GM13976 (cell line): ENCODE measurements at regions not wholly inside any gene's neighbourhood (a gene's known extent, or its start where the extent isn't known, plus 50 kb on each side); places are given as distances from the start of the nearest gene placed in this dataset.
A peak's percentile ranks its signal among the peaks of the same experiment; 100 is the strongest.

Experiments
- DNase-seq: peaks from one replicate; pipeline ENCODE4 v3.0.0; 2012; ENCODE audit warnings: low spot score
- in situ Hi-C: fragments of 300-500 bp; cut with MboI; formaldehyde crosslinking; loops from one replicate; pipeline ENCODE4 v1.12.0; 2022; ENCODE audit warnings: low sequenced_read_pairs, mixed read lengths, inconsistent platforms; ENCODE audit not compliant: unreplicated experiment
- TF ChIP-seq, protein P1 (sequence below): IDR thresholded peaks from 2 replicates; pipeline ENCODE4 v1.5.1; 2012; ENCODE audit warnings: borderline replicate concordance, mild to moderate bottlenecking; ENCODE audit not compliant: insufficient read depth; ENCODE audit errors: extremely low read depth, missing control alignments, control extremely low read depth

DNA sequence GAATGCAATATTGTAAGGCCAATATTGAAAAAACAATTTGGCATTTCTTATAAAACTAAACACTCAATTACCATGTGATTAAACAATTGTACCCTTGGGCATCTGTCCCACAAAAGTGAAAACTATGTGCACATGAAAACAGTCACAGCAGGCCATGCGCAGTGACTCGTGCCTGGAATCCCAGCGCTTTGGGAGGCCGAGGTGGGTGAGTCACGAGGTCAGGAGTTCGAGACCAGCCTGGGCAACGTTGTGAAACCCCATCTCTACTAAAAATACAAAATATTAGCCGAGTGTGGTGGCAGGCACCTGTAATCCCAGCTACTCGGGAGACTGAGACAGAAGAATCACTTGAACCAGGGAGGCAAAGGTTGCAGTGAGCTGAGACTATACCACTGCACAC, 343.7 kb downstream of the DMRTA1 start:
- no peak for DNase-seq
- in situ Hi-C loops: no loop called here
- TF ChIP-seq, protein P1, sequence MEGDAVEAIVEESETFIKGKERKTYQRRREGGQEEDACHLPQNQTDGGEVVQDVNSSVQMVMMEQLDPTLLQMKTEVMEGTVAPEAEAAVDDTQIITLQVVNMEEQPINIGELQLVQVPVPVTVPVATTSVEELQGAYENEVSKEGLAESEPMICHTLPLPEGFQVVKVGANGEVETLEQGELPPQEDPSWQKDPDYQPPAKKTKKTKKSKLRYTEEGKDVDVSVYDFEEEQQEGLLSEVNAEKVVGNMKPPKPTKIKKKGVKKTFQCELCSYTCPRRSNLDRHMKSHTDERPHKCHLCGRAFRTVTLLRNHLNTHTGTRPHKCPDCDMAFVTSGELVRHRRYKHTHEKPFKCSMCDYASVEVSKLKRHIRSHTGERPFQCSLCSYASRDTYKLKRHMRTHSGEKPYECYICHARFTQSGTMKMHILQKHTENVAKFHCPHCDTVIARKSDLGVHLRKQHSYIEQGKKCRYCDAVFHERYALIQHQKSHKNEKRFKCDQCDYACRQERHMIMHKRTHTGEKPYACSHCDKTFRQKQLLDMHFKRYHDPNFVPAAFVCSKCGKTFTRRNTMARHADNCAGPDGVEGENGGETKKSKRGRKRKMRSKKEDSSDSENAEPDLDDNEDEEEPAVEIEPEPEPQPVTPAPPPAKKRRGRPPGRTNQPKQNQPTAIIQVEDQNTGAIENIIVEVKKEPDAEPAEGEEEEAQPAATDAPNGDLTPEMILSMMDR: no peak

DNA sequence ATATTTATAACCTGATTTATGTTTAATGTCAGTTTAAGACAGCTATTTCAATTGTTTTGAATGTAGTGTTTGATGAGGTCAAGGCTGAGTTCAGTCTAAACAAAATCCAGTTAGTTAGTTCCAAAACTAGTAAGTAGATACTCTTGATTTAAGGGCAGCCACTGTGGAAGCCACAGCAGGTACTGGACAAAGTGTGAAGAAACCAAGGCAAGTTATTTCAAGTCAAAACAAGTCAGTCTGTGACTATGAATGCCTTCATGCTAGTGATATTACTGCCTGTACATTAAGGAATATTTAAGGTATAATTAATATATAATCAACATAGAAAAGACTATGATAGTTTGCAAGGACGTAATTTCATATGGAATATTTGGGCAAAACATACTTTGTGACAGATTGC, 362.3 kb downstream of the DMRTA1 start:
- TF ChIP-seq, protein P1: no peak
- DNase-seq: no peak

DNA sequence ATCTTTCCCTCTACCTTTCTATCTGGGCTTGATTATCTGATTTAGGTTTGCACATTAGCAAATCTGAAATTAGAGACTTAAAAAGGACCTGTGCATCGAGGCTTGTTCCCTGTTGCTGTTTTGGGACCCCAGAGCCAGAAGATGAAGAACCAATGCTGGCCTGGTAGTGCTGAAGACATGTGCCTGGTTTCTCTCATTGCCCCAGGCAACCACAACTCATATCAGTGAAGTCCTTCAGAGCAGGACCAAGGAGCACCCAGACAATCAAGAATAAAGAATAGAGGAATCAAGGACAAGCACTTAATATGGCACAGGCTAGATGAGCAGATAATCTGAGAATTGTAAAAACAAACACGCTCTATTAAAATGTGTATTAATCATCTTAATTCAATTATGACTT, 362.7 kb downstream of the DMRTA1 start:
- TF ChIP-seq, protein P1: no peak
- in situ Hi-C loops: no loop called here
- DNase-seq: no peak

More for the DNA sequence above, 362.3 kb downstream of the DMRTA1 start:
- in situ Hi-C loops: no loop called here

DNA sequence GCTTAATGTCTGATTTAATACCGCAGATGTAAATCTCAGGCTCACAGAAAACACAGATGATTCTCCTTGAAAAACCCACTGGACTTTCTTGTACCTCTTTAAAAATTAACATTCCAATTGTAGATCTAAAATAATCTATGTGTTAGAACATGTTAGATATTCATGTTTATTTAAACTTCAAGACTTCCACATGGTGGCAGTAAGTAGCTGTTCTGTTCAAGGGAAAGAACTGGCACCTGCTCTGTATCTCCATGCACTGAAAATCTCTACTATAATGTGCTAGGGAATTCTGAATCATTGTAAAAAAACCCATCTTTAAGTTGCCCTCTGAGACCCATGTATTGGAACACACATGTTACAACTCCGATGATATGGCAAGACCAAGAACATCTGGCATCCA, 366.9 kb downstream of the DMRTA1 start:
- in situ Hi-C loops: no loop called here
- TF ChIP-seq, protein P1: no peak
- DNase-seq: peak; percentile 10

DNA sequence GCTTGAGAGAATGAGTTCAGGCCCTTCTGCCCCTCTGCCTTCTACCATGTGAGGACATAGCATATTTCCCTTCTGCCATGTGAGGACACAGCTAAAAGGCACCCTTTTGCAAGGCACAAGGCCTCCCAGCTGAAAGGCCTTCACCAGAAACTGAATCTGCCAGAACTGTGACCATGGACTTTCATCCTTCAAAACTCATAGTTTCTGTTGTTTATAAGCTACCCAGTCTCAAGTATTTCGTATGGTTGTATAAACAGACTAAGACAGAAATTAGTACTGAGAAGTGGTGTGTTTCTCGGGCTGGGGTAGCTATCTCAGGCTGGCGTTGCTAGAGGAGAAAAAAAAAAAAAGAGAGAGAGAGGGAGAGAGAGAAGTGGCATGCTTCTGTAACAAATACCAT, 368.6 kb downstream of the DMRTA1 start:
- no peak for DNase-seq
- TF ChIP-seq, protein P1: no peak
- in situ Hi-C loops: no loop called here

DNA sequence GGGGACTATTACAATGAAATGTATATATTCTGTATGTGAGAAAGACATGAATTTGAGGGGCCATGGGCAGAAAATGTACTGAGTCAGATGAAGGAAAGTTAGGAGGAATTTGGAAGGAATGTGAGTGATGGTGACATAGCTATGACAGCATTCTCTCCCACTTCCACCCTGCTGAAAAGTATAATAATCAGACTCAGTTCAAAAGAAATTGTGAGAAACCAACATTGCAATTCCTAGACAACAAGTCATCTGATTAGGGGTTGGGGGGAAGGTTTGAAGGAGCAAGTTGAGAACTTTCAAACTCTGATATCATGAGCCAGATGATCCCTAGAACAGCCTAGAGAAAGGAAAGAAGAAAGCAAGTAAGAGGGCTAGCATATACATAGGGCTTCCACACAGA, 370.6 kb downstream of the DMRTA1 start:
- in situ Hi-C loops: no loop called here
- no peak for DNase-seq
- TF ChIP-seq, protein P1: no peak

DNA sequence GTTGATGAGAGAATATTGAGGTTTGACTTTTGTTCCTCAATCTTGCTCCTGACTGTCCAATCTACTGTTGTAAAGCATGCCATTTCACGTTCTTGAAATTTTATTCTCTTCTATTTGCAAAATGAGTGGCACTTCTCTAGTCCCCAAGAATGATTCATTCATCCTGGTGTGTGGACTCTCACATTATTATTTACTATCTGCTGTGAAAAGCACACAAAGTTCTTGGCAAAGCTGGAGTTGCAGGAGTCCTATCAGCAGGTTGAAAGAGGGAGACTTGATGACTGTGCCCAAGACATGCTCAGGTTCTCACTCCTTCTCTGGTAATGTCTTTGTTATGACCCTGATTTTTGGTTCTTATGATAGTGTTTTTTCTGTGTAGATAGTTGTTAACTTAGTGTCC, 382.6 kb downstream of the DMRTA1 start:
- no peak for DNase-seq
- in situ Hi-C loops: no loop called here
- TF ChIP-seq, protein P1: no peak
